Skeletal muscle cell (primary cell): ENCODE measurements at regions not wholly inside any gene's neighbourhood (a gene's known extent, or its start where the extent isn't known, plus 50 kb on each side); places are given as distances from the start of the nearest gene placed in this dataset.

Experiments used
- DNase-seq: peaks from one replicate; pipeline ENCODE4 v3.0.0-alpha.2; 2010; ENCODE audit warnings: low read depth
- H3K4me3 ChIP-seq: 2 replicates; pipeline ENCODE4 v1.5.1; 2011; ENCODE audit warnings: low read depth, mild to moderate bottlenecking, control low read depth, low read length, moderate library complexity

GRCh38 chr4:165711912-165712311, 161.1 kb upstream of the TLL1 start:
- no peak overlapping the region for H3K4me3 ChIP-seq
- DNase-seq, result no peak

DNA sequence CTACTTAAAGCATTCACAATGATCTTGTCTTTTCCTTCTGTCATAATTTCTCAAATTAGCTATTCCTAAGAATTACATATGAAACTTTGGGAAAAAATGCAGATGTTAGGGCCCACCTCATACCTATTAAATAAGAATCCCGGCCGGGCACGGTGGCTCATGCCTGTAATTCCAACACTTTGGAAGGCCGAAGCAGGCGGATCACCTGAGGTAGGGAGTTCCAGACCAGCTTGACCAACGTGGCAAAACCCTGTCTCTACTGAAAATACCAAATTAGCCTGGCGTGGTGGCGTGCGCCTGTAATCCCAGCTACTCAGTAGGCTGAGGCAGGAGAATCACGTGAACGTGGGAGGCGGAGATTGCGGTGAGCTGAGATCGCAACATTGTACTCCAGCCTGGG, 158.4 kb upstream of the TLL1 start:
- no peak overlapping the region for H3K4me3 ChIP-seq
- no peak for DNase-seq

DNA sequence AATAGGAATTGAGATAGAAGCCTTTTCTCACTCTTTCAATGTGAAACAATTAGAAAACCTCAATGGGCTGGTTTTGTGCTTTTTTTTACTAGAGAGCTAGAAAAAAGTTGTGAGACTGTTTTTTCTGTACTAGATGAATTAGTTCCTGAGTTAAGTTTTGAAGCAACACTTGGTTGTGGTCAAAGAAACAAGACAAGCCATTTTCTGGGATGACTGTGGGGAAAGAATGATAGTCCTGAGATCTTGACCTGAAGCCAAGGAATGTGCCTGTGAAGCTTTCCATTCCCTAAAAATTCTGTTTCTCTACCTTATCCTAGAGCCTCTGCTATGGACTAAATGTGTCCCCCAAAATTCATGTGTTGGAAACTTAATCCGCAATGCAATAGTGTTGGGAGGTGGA, 157.8 kb upstream of the TLL1 start:
- no peak for DNase-seq
- no peak overlapping the region for H3K4me3 ChIP-seq

DNA sequence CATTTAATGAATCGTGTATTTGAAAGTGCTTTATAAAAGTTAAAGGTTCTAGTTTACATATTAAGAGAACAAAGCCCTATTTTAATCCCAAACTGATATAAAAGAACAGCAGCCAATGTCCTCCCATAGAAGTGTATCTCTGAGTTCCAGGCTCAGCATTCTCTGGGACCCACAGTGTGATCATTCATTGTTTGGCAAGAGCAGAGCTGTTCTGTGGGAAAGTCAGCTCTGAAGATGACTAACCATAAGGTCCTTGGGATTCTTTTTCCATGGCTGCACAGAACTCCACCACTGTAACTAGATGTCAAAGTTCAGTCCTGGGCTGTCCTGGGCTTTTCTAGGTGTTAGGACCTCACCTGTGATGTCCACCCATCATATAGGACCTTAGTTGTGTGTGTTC, 157.0 kb upstream of the TLL1 start:
- H3K4me3 ChIP-seq, result no peak overlapping the region
- DNase-seq, result peak; percentile 36

DNA sequence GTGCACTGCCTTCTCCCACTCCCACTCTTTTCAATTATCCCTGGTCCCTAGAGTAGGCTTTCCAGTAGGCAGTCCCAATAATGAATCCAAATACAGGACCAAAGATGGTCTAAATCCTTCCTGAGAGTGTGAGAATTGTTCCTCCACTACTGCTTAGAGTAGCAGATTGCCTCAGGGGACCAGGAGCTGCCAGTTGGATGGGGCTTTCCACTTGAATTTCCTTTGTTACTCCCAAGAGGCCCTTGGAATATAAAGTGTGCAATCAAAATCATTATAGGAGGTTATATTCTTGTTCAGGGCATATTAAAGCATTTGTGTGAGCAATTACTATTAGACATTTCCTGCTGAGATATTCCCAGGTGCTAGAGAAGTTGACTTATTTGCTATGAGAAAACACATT, 156.6 kb upstream of the TLL1 start:
- no peak for DNase-seq
- H3K4me3 ChIP-seq, result no peak overlapping the region

- no peak overlapping the region for H3K4me3 ChIP-seq
- no peak for DNase-seq
Measured at GRCh38 chr4:165718660-165719059, 154.4 kb upstream of the TLL1 start.

DNA sequence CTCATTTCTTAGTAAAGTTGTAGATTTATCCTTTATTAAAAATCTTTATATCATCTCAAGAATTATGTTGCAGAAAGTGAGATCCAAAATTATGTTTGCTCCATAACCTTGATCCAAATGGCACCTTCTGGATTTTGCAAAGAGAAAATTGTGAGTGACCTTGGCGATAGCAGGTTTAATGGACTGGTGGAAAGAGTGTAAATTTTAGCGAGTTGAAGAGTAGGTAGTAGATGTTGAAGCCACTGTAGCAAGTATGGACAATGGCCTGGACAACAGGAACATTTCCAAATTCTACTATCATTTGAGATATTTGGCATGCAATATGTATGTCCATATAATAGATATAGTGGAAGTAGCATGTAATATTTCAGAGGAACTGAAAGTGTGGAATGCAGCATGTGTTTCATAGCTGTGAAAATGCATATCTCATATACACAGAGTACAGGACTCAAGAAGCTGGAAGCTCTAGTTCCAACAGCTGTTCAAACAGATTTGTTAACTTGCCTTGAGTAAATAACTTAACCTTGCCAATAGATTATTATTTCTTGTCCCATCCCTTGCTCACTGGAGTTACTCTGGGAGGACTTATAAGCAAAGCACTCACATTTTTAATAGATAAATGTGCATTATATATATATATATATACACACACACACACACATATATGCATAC, 152.5 kb upstream of the TLL1 start:
- DNase-seq, result no peak
- H3K4me3 ChIP-seq, result no peak overlapping the region

DNA sequence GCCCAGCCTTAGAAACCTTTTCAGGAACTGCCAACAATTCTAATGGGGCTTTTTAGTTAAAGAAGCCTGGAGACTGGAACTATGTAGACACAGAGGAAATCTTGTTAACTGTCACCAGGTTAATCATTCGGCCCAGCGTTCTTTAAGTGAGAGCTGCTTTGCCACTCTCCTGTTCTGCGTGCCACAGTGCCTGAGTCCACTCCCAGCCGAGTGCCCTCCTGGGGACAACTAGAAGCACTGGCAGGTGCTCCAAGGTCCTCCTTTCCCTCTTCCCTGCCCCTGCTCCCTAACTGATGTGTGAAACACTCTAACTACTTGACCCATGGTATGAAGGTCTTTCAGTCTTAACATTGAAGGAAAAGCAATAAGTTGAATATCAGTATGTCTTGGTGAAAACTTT, 151.2 kb upstream of the TLL1 start:
- no peak for DNase-seq
- H3K4me3 ChIP-seq, result no peak overlapping the region

DNA sequence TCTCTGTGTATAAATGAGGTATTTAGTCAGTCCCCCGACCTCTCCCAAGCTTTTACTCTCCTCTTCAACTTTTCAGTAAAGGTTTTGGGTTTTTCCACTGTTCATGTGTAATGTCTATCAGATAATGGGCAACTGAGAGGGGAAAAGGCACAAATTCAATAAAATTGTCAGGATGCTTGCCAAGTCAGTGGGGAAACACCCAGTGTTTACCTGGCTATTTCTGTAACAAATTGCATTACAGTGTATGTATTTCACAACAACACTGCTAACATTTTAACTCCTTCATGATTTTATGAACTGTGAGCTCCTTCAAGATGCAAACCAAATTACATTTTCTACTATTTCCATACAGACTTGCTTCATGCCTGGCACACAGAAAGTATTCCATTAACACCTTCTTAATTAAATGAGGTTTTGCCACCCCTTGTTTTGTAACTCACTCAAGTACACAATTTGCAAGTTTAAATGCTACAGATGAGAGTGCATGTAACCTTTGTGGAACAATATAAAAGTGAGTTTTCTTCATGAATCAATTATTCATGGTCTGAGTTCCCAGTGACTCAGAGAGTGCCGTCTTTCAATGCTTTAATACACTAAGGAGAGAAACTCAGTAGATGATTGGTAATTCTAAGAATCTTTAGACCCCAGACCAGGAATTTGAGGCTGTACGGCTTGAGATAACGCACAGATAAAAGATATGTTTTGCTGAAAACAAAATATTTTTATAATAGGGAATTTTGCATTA, 149.8 kb upstream of the TLL1 start:
- DNase-seq, result no peak
- H3K4me3 ChIP-seq, result no peak overlapping the region

- no peak for DNase-seq
- no peak overlapping the region for H3K4me3 ChIP-seq
Measured at GRCh38 chr4:165724786-165725185, 148.3 kb upstream of the TLL1 start.

- no peak for DNase-seq
- H3K4me3 ChIP-seq, result no peak overlapping the region
Measured at GRCh38 chr4:165725352-165725751, 147.7 kb upstream of the TLL1 start.

- DNase-seq, result no peak
- no peak overlapping the region for H3K4me3 ChIP-seq
Measured at GRCh38 chr4:165726831-165727230, 146.2 kb upstream of the TLL1 start.

DNA sequence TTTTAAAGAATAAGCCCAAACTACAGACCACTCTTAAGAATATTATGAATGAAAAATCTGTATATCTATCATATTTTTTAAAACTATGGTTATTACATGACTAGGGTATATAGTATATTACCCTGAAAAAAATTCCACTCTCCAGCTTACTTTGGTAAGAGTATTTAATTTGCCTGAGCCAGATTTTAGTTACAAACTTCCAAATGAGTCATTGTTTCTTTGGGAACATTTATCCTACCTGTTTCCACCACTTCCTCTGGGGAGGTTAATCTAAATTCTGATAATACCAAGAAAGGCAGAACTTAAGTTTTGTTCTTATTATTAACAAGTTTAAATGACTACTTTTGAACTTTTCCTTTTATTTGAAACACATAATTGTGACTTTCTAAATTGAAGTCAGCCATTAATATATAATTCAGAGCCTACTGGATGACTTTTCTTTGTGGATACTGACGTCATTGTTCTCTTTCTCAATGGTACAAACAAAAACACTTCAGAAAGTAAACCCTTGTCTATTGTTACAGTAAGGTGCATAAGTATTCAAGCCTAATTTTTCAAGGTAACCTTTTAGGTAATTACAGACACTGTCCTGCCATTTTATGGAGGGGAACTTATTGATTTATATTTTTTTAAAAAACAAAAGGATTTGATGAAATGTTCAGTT, 135.6 kb upstream of the TLL1 start:
- DNase-seq, result no peak
- H3K4me3 ChIP-seq, result no peak overlapping the region

DNA sequence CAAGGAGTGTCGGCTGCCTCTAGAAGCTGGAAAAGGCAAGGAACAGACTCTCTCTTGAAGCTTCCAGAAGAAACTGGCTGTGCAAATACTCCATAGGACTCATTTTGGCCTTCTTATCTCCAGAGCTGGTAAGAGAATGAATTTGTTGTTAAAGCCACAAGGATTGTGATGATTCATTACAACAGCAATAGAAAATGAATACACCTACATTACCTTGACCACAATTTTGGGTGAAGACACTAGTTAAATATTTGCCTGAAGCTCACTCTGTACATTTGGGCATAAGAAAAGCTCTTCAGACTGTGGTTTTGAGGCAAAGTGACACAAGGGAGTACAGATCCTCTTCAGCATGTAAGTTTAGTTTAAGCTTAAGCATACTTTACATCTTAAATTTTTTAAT, 134.5 kb upstream of the TLL1 start:
- no peak overlapping the region for H3K4me3 ChIP-seq
- no peak for DNase-seq

- DNase-seq, result no peak
- no peak overlapping the region for H3K4me3 ChIP-seq
Measured at GRCh38 chr4:165740911-165741310, 132.1 kb upstream of the TLL1 start.

DNA sequence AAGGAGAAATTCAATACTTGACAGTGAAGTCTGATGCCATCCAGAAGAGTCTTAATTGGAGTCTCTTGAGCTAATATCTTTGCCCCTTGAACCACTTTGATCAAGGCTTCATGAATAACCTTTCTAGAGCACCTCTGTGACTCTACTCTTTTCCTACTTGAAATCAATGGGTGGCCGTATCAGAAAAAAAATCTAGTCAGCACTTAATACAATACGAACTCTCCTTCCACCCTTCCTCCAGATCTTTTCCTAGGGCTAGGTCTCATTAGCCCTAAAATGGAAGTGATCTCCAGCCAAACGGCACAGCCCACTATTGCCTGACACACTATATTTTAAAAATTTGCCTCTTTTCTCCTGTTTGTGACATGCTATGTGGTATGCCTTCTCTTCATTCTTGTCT, 129.6 kb upstream of the TLL1 start:
- H3K4me3 ChIP-seq, result no peak overlapping the region
- no peak for DNase-seq

GRCh38 chr4:165744370-165744769, 128.7 kb upstream of the TLL1 start:
- no peak overlapping the region for H3K4me3 ChIP-seq
- no peak for DNase-seq

DNA sequence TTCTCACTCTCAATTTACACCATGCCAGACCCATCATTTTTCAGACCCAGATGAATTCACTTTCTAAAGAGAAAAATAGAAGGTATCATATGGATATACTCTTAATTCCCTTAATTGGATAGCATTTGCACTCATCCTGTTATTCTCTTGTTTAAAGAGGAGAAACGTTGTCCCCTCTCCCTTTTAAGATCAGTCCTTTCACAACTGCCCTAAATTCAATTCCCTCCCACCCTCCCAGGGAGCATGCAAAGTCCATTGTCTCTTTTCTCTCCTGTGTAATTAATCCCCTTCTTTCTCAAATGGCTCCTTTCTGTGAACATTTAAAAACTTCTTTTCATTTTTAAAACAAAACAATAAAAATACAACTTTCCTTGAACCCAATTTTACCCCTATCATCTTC, 124.7 kb upstream of the TLL1 start:
- no peak for DNase-seq
- no peak overlapping the region for H3K4me3 ChIP-seq

DNA sequence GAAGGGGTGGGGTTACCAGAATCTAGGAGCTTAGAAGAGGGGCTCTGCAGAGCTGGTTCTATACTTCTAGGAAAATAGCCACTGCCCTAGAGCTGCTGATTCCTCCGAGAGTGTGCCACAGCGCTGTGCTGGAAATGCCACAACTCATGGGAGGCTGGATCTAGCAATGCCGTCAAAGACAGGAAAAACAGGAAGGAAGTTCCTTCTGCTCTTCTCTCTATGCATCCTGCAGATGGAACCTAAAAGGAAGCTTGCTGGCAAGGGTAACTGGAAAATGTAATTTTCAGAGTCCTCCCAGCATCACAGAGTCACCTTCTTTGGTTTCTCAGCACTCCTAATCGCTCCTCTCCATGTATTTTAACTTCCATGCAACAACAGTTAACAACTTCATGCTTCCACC, 121.2 kb upstream of the TLL1 start:
- DNase-seq, result no peak
- no peak overlapping the region for H3K4me3 ChIP-seq

DNA sequence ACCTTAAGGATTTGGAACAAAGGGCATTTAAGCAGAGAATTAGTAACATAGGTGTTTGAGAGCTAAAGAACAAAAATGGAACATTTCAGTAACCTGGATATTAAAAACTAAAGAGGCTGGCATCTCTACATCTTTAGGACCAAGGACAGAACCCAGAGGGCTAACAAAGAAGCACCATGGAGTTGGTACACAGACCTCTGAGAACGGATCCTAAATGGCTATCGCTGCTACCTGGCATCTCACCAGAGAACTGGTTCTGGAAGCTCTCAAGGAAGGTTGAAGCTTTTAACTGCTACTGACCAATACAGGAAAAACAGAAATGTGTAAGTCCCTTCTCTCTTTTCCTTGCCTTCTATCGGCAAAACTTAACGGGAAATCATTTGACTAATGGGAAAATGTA, 118.4 kb upstream of the TLL1 start:
- DNase-seq, result no peak
- H3K4me3 ChIP-seq, result no peak overlapping the region

GRCh38 chr4:165756836-165757235, 116.2 kb upstream of the TLL1 start:
- no peak overlapping the region for H3K4me3 ChIP-seq
- no peak for DNase-seq
